Gastrocnemius medialis (tissue), 4 donors: ENCODE measurements at regions not wholly inside any gene's neighbourhood (a gene's known extent, or its start where the extent isn't known, plus 50 kb on each side); places are given as distances from the start of the nearest gene placed in this dataset.

Experiments
- ATAC-seq, 2 donors: fragments of 150-250 bp; one replicate each; pipeline ENCODE4 v1.9.1; 2016
- DNase-seq, 2 donors: peaks; one replicate each; pipeline ENCODE4 v3.0.0-alpha.2; 2019
- H3K27ac ChIP-seq, 4 donors: fragments of 200-600 bp; sonication (generic); 1 replicate in 1 of 4; 2 replicates in 3 of 4; pipeline ENCODE4 v1.5.1; 2016 to 2018; ENCODE audit warnings: mild to moderate bottlenecking in 2 of 4, moderate library complexity in 1 of 4
- H3K27me3 ChIP-seq, 3 donors: fragments of 200-600 bp; sonication (generic) in 2 of 3; 1 replicate in 1 of 3; 2 replicates in 2 of 3; pipeline versions ENCODE4 v1.5.1 to v1.6.0; 2016 to 2019; ENCODE audit warnings: mild to moderate bottlenecking in 1 of 3, moderate library complexity in 1 of 3
- H3K36me3 ChIP-seq, 2 donors: fragments of 200-600 bp; sonication (generic) in 1 of 2; one replicate each; pipeline ENCODE4 v1.5.1; 2017 to 2018
- H3K4me1 ChIP-seq, 2 donors: fragments of 200-600 bp; sonication (generic) in 1 of 2; one replicate each; pipeline ENCODE4 v1.5.1; 2016 to 2017; ENCODE audit warnings: mild to moderate bottlenecking in 2 of 2
- H3K4me3 ChIP-seq, 4 donors: fragments of 200-600 bp; sonication (generic) in 3 of 4; 1 replicate in 1 of 4; 2 replicates in 3 of 4; pipeline ENCODE4 v1.5.1; 2016 to 2019; ENCODE audit warnings: mild to moderate bottlenecking in 2 of 4
- H3K9me3 ChIP-seq, 3 donors: fragments of 200-600 bp; sonication (generic) in 2 of 3; 1 replicate in 1 of 3; 2 replicates in 2 of 3; pipeline ENCODE4 v1.5.1; 2016 to 2019
- CTCF ChIP-seq, 5 experiments: fragments of 450-650 bp in 3 of 5; fragments of 200-600 bp in 2 of 5; sonication (generic) in 2 of 5; IDR thresholded peaks in 4 of 5; conservative IDR thresholded peaks in 1 of 5; 1 replicate in 4 of 5; 2 replicates in 1 of 5; pipeline ENCODE4 v1.5.1; 2016 to 2019; ENCODE audit warnings: antibody characterized with exemption in 5 of 5, mild to moderate bottlenecking in 3 of 5, moderate library complexity in 3 of 5
- POLR2A ChIP-seq, 2 donors: fragments of 450-650 bp; IDR thresholded peaks; one replicate each; pipeline ENCODE4 v1.6.1; 2017; ENCODE audit warnings: antibody characterized with exemption in 2 of 2, mild to moderate bottlenecking in 2 of 2, moderate library complexity in 2 of 2
- in situ Hi-C, 4 donors: fragments of 200-750 bp; cut with MboI; loops; one replicate each; pipeline versions ENCODE4 v1.15.0 to v1.8.0; 2017; ENCODE audit warnings: low sequenced_read_pairs in 4 of 4
- intact Hi-C: fragments of 100-400 bp; cut with DNase I; formaldehyde crosslinking; loops from one replicate; pipeline ENCODE4 v1.15.1; 2023; ENCODE audit warnings: low total_unique reads

- Histone ChIP-seq H3K27me3 (peaks cover 0 to 10% (median 3%) of the 10 kb centered on the region in 3 donors), H3K36me3 (no peaks in the 10 kb centered on the region), H3K27ac (no peak overlapping the region), H3K4me1 (no peaks in the 10 kb centered on the region), H3K4me3 (no peak overlapping the region), H3K9me3 (no peaks in the 10 kb centered on the region)
- no peak for ATAC-seq
- no peak for DNase-seq
- intact Hi-C loops (no loop called here), in situ Hi-C loops (no loop called here)
- TF ChIP-seq POLR2A (IDR thresholded peaks at IDR 0.05) (no peak), CTCF (IDR thresholded peaks at IDR 0.05 in 4 of 5, conservative IDR thresholded peaks at IDR 0.05 in 1 of 5) (no peak)
Measured at GRCh38 chr10:131636841-131637724, 263.7 kb upstream of the PPP2R2D start.

DNA sequence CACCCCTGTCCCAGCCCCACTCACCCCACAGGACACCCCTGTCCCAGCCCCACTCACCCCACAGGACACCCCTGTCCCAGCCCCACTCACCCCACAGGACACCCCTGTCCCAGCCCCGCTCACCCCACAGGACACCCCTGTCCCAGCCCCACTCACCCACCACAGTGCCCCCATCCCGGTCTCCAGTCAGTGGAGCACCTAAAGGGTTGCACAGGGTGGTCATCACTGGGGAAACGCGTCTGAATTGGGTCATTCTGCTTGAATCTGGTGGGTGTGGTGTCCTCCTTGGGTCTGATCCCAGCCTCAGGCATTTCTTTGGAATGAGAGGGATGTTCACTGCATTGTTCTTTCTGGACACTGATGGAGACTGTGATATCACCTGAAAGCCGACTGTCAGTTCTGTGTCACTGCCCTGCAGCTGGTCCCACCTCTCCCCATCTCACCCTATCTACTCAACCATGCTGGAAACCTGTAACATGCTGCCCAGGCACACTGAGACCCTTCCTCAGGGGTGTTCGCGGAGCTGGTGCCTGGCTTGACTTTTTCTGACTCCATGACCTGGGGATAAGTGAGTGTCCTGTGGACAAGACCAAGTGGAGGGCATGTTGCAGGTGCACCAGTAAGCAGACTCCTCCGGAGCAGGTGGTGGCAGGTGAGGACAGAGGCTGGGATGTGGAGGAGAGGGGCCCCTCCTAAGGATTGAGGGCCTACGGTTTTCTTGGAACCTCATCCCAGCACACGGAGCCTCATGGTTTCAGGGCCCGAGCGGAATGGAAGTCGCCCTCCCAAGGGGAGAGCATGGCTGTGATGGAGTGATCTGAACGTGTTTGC is 262.5 kb upstream of the PPP2R2D start:
- in situ Hi-C loops (no loop called here), intact Hi-C loops (no loop called here)
- no peak overlapping the region for H3K4me3 ChIP-seq
- H3K9me3 ChIP-seq, result no peaks in the 10 kb centered on the region
- H3K36me3 ChIP-seq, result no peaks in the 10 kb centered on the region
- DNase-seq, result no peak
- peaks cover 0 to 10% (median 3%) of the 10 kb centered on the region in 3 donors for H3K27me3 ChIP-seq
- H3K4me1 ChIP-seq, result no peaks in the 10 kb centered on the region
- TF ChIP-seq CTCF (IDR thresholded peaks at IDR 0.05 in 4 of 5, conservative IDR thresholded peaks at IDR 0.05 in 1 of 5) (no peak), POLR2A (IDR thresholded peaks at IDR 0.05) (no peak)
- no peak overlapping the region for H3K27ac ChIP-seq
- no peak for ATAC-seq

DNA sequence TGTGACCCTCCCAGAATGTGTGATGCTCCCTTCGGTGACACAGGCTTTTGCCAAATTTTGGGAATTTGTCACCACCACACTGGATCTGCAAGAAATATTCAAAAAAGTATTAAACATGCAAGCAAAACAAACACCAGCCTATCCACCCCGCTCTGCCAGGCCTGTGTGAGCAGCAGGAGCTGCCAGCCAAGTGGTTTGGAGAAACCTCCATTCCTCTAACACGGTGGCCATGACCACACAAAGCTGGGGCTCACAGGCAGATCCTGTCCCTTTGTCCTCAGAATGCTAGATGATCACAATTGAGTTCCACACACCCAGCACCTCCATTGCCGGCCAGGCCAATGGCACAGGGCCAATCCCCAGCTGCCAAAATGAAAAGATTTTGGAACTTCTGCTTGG is 261.9 kb upstream of the PPP2R2D start:
- TF ChIP-seq CTCF (IDR thresholded peaks at IDR 0.05 in 4 of 5, conservative IDR thresholded peaks at IDR 0.05 in 1 of 5), result no peak
- no peak for TF ChIP-seq POLR2A (IDR thresholded peaks at IDR 0.05)
- intact Hi-C loops, result no loop called here
- in situ Hi-C loops, result no loop called here
- H3K9me3 ChIP-seq, result no peaks in the 10 kb centered on the region
- H3K36me3 ChIP-seq, result no peaks in the 10 kb centered on the region
- DNase-seq, result no peak
- ATAC-seq, result no peak
- H3K4me1 ChIP-seq, result no peaks in the 10 kb centered on the region
- H3K27me3 ChIP-seq, result peaks cover 0 to 10% (median 3%) of the 10 kb centered on the region in 3 donors
- H3K27ac ChIP-seq, result no peak overlapping the region
- no peak overlapping the region for H3K4me3 ChIP-seq

DNA sequence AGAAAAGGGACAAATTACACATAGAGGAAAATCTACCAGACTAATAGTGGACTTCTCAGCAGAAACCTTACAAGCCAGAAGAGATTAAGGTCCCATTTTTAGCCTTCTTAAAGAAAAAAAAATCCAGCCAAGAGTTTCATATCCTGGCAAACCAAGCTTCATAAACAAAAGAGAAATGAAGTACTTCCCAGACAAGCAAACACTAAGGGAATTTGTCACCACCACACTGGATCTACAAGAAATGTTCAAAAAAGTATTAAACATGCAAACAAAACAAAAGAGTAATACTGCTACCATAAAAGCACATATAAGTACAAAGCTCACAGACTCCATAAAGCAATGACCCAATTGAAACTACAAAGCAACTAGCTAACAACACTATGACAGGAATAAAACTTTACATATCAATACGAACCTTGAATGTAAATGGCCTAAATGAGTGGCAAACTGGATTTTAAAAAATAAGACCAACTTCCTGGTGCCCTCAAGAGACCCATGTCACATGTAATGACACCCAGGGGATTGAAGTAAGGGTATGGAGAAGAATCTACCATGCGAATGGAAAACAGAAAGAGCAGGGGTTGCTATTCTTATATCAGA is 260.7 kb upstream of the PPP2R2D start:
- intact Hi-C loops (no loop called here), in situ Hi-C loops (no loop called here)
- H3K27ac ChIP-seq, result no peak overlapping the region
- TF ChIP-seq POLR2A (IDR thresholded peaks at IDR 0.05), result no peak
- TF ChIP-seq CTCF (IDR thresholded peaks at IDR 0.05 in 4 of 5, conservative IDR thresholded peaks at IDR 0.05 in 1 of 5), result no peak
- no peaks in the 10 kb centered on the region for H3K4me1 ChIP-seq
- H3K4me3 ChIP-seq, result no peak overlapping the region
- ATAC-seq (no peak), DNase-seq (no peak)
- peaks cover 0 to 5% (median 3%) of the 10 kb centered on the region in 3 donors for H3K27me3 ChIP-seq
- no peaks in the 10 kb centered on the region for H3K9me3 ChIP-seq
- H3K36me3 ChIP-seq, result no peaks in the 10 kb centered on the region
